ENCODE measurements at regions not wholly inside any gene's neighbourhood (a gene's known extent, or its start where the extent isn't known, plus 50 kb on each side); places are given as distances from the start of the nearest gene placed in this dataset.

DNA sequence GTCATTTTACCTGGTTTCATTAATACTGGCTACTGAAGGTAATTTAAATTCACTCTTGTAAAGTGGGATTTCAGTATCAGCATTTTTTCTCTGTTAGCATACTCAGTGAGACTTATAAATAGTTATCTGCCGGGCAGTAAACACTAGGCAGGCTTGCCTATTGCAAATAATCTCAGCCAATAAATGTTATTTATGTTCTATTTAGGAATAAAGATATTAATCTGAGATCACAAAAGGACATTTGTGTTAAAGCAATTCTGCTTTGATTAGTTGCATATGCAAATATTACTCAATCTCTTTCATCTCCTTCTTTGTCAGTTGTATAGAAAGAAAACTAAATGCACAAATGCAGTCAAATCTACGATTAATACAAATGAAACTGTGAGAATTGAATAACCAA lies 827.8 kb downstream of the TLE4 start:
- no peaks in the 10 kb centered on the region for H3K36me3 ChIP-seq
- H3K9me3 ChIP-seq = peaks cover 0 to 8% (median 2%) of the 10 kb centered on the region in 4 donors
- no peaks in the 10 kb centered on the region for H3K4me1 ChIP-seq
- DNase-seq (ENCODE audit: extremely low spot score) = no peak
- no peaks in the 10 kb centered on the region for H3K27me3 ChIP-seq
- H3K27ac ChIP-seq (replicated peaks in 1 of 4) = no peak overlapping the region
- WGBS = 87% methylated on average over 2 of the region's 2 CpGs
- H3K4me3 ChIP-seq = no peak overlapping the region
- intact Hi-C loops (cut with DNase I) = no loop called here
- no peak for TF ChIP-seq POLR2A (IDR thresholded peaks at IDR 0.05; ENCODE audit: low read depth)
- TF ChIP-seq, protein P1, sequence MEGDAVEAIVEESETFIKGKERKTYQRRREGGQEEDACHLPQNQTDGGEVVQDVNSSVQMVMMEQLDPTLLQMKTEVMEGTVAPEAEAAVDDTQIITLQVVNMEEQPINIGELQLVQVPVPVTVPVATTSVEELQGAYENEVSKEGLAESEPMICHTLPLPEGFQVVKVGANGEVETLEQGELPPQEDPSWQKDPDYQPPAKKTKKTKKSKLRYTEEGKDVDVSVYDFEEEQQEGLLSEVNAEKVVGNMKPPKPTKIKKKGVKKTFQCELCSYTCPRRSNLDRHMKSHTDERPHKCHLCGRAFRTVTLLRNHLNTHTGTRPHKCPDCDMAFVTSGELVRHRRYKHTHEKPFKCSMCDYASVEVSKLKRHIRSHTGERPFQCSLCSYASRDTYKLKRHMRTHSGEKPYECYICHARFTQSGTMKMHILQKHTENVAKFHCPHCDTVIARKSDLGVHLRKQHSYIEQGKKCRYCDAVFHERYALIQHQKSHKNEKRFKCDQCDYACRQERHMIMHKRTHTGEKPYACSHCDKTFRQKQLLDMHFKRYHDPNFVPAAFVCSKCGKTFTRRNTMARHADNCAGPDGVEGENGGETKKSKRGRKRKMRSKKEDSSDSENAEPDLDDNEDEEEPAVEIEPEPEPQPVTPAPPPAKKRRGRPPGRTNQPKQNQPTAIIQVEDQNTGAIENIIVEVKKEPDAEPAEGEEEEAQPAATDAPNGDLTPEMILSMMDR (IDR thresholded peaks at IDR 0.05) = no peak
- no peak for TF ChIP-seq POLR2AphosphoS5 (IDR thresholded peaks at IDR 0.05)
- no peak for TF ChIP-seq EP300 (IDR thresholded peaks at IDR 0.05)

DNA sequence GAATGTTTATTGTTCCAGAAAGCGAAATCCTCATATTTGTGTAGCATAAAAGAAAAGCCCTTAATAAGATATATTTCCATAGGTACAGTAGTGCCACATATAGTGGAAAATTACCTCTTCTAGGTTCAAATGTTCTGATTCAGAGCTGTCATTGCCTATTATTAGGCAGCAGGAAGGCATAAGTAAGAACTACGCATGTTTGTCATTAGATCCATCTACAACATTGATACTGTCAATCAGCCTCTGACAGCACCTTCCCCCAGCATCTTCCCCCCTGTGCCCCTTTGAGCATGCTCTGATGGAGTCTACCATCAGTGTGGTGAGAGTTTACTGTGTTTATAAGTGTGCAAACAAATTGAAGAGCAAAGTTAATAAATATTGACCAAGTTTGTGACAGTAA lies 816.1 kb downstream of the TLE4 start:
- no peaks in the 10 kb centered on the region for H3K9me3 ChIP-seq
- 87% methylated on average over 2 of the region's 2 CpGs for WGBS
- TF ChIP-seq, protein P1 (IDR thresholded peaks at IDR 0.05) = no peak
- TF ChIP-seq POLR2A (IDR thresholded peaks at IDR 0.05; ENCODE audit: low read depth) = no peak
- no peak for TF ChIP-seq EP300 (IDR thresholded peaks at IDR 0.05)
- TF ChIP-seq POLR2AphosphoS5 (IDR thresholded peaks at IDR 0.05) = no peak
- no peaks in the 10 kb centered on the region for H3K27me3 ChIP-seq
- DNase-seq (ENCODE audit: extremely low spot score) = no peak
- H3K4me1 ChIP-seq = peaks cover 0 to 11% (median 6%) of the 10 kb centered on the region in 4 donors
- H3K27ac ChIP-seq (replicated peaks in 1 of 4) = no peak overlapping the region
- no peaks in the 10 kb centered on the region for H3K36me3 ChIP-seq
- H3K4me3 ChIP-seq = no peak overlapping the region
- intact Hi-C loops (cut with DNase I) = no loop called here

DNA sequence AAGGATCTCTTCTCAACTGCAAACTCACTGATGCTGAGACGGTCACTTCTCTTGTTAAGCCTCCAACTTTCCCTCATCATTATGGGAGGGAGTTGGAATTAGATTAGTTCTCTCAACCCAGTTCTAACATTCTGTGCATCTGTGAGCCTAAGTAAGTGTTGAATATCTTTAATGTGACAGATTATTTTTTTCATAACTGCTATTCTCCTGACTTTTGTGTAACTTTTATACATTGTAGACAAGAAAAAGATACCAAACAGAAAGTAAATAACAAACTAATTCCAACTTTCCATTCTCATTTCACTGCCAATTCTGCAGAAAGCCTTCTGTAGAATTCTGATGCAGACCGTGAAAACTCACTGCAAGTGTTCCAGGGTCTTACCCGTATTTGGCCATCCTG lies 813.5 kb downstream of the TLE4 start:
- H3K4me3 ChIP-seq = no peak overlapping the region
- H3K36me3 ChIP-seq = no peaks in the 10 kb centered on the region
- no peaks in the 10 kb centered on the region for H3K27me3 ChIP-seq
- WGBS = 45% methylated on average over 3 of the region's 3 CpGs
- no peaks in the 10 kb centered on the region for H3K9me3 ChIP-seq
- intact Hi-C loops (cut with DNase I) = no loop called here
- no peak overlapping the region for H3K27ac ChIP-seq (replicated peaks in 1 of 4)
- no peak for DNase-seq (ENCODE audit: extremely low spot score)
- H3K4me1 ChIP-seq = peaks cover 0 to 22% (median 17%) of the 10 kb centered on the region in 4 donors
- no peak for TF ChIP-seq EP300 (IDR thresholded peaks at IDR 0.05)
- TF ChIP-seq POLR2AphosphoS5 (IDR thresholded peaks at IDR 0.05) = no peak
- TF ChIP-seq, protein P1 (IDR thresholded peaks at IDR 0.05) = no peak
- TF ChIP-seq POLR2A (IDR thresholded peaks at IDR 0.05; ENCODE audit: low read depth) = no peak

DNA sequence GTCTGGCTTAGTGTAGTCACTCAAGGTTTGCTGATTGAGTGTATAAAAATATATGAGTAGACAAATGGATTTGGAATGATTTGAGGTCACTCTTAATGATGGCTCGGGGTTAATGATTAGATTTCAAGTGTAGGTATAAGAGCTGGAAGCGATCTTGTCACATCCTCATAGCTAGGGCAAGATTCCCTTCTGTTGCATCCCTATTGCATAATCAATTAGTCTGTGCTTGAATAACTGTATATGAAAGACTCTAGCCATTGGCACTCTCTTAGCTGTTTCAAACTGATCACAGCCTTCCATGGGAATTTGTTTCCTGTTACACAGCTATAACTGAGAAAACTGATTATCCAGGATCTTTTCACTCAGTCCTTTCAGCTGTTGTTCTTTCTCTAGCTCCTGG lies 811.6 kb downstream of the TLE4 start:
- intact Hi-C loops (cut with DNase I) = no loop called here
- no peak for DNase-seq (ENCODE audit: extremely low spot score)
- TF ChIP-seq POLR2AphosphoS5 (IDR thresholded peaks at IDR 0.05) (no peak), EP300 (IDR thresholded peaks at IDR 0.05) (no peak), POLR2A (IDR thresholded peaks at IDR 0.05; ENCODE audit: low read depth) (no peak)
- TF ChIP-seq, protein P1 (IDR thresholded peaks at IDR 0.05) = no peak
- H3K9me3 ChIP-seq = no peaks in the 10 kb centered on the region
- no peak overlapping the region for H3K27ac ChIP-seq (replicated peaks in 1 of 4)
- peaks cover 0 to 22% (median 17%) of the 10 kb centered on the region in 4 donors for H3K4me1 ChIP-seq
- no peak overlapping the region for H3K4me3 ChIP-seq
- H3K36me3 ChIP-seq = no peaks in the 10 kb centered on the region
- H3K27me3 ChIP-seq = no peaks in the 10 kb centered on the region
- 100% methylated on average over 2 of the region's 2 CpGs for WGBS

DNA sequence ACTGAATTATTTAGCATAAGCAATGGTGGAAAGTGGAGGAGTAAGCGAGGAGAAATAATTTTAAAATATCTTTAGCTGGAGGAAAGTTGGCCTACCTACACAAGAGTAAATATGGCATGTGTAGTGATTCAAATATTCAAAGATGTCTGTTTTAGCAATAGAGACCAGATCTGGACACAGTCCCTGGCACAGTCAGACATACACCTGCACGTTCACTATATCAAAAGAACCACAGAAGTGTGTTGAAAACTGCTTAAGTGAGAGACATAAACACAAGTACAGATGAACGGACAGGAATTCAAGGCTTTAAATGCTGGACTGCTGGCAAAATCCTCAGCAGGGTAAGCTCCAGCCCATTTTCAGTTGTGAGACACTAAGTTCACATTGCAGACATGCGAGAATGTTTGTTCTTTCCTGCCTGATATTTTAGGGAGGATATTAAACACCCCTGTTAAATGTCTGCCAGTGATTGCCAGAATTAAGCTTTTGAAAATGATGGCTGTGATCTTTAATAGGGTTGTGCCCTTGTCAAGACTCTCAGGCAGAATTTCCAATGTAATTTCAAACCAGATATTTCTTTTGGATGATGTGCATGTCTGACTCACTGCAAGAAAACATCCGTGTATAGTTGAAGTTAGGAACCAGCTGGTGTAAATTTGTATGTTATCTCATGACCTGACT lies 810.6 kb downstream of the TLE4 start:
- no peaks in the 10 kb centered on the region for H3K36me3 ChIP-seq
- DNase-seq (ENCODE audit: extremely low spot score) = no peak
- intact Hi-C loops (cut with DNase I) = no loop called here
- H3K4me1 ChIP-seq = peaks cover 0 to 22% (median 17%) of the 10 kb centered on the region in 4 donors
- 36% methylated on average over 5 of the region's 5 CpGs for WGBS
- H3K27ac ChIP-seq (replicated peaks in 1 of 4) = no peak overlapping the region
- no peak for TF ChIP-seq EP300 (IDR thresholded peaks at IDR 0.05)
- H3K27me3 ChIP-seq = no peaks in the 10 kb centered on the region
- H3K4me3 ChIP-seq = no peak overlapping the region
- no peaks in the 10 kb centered on the region for H3K9me3 ChIP-seq
